HL-60 (cell line): ENCODE measurements at regions not wholly inside any gene's neighbourhood (a gene's known extent, or its start where the extent isn't known, plus 50 kb on each side); places are given as distances from the start of the nearest gene placed in this dataset.

Source experiments
- DNase-seq, 2 experiments: peaks; one replicate each; pipeline ENCODE4 v3.0.0-alpha.2; 2010 to 2020; ENCODE audit warnings: low read depth in 1 of 2, low spot score in 1 of 2
- H3K27ac ChIP-seq: fragments of 250-450 bp; sonication (Bioruptor Pico); replicated peaks from 2 replicates; pipeline ENCODE4 v1.5.1; 2020; ENCODE audit warnings: mild to moderate bottlenecking, moderate library complexity
- H3K27me3 ChIP-seq: fragments of 250-450 bp; sonication (Bioruptor Pico); 2 replicates; pipeline ENCODE4 v1.5.1; 2021; ENCODE audit warnings: mild to moderate bottlenecking, moderate library complexity; ENCODE audit not compliant: insufficient read depth, poor library complexity, severe bottlenecking
- H3K4me3 ChIP-seq: replicated peaks from 2 replicates; pipeline ENCODE4 v1.5.1; 2011; ENCODE audit warnings: mild to moderate bottlenecking, control low read depth, low read length; ENCODE audit not compliant: insufficient read depth
- CTCF ChIP-seq: IDR thresholded peaks from one replicate; pipeline ENCODE4 v1.5.1; 2011; ENCODE audit warnings: low read length, control low read depth, inconsistent platforms; ENCODE audit not compliant: insufficient read depth
- GABPA ChIP-seq: IDR thresholded peaks from 2 replicates; pipeline ENCODE4 v1.6.1; 2012; ENCODE audit warnings: low read depth
- POLR2AphosphoS5 ChIP-seq: IDR thresholded peaks from 2 replicates; pipeline ENCODE4 v1.6.1; 2012; ENCODE audit warnings: low read depth
- REST ChIP-seq: IDR thresholded peaks from 2 replicates; pipeline ENCODE4 v1.6.1; 2012; ENCODE audit warnings: low read depth; ENCODE audit not compliant: insufficient replicate concordance
- SPI1 ChIP-seq: IDR thresholded peaks from 2 replicates; pipeline ENCODE4 v1.6.1; 2012; ENCODE audit warnings: low read depth, mild to moderate bottlenecking, borderline replicate concordance

GRCh38 chr9:20065796-20066700 is 277.2 kb upstream of the SLC24A2 start:
- no peak overlapping the region for H3K27ac ChIP-seq
- no peak for TF ChIP-seq CTCF
- no peak for TF ChIP-seq SPI1
- no peak for TF ChIP-seq REST
- TF ChIP-seq GABPA: no peak
- TF ChIP-seq POLR2AphosphoS5: no peak
- no peaks in the 10 kb centered on the region for H3K27me3 ChIP-seq
- no peak overlapping the region for H3K4me3 ChIP-seq
- no peak for DNase-seq

GRCh38 chr9:20065046-20065445 is 276.2 kb upstream of the SLC24A2 start:
- no peak for TF ChIP-seq REST
- no peak for TF ChIP-seq SPI1
- TF ChIP-seq POLR2AphosphoS5: no peak
- TF ChIP-seq GABPA: no peak
- TF ChIP-seq CTCF: no peak
- DNase-seq: no peak
- H3K4me3 ChIP-seq: no peak overlapping the region
- H3K27ac ChIP-seq: no peak overlapping the region
- H3K27me3 ChIP-seq: no peaks in the 10 kb centered on the region

GRCh38 chr9:20054734-20055133 is 265.9 kb upstream of the SLC24A2 start:
- Histone ChIP-seq H3K27me3 (no peaks in the 10 kb centered on the region), H3K27ac (no peak overlapping the region), H3K4me3 (no peak overlapping the region)
- TF ChIP-seq POLR2AphosphoS5: no peak
- TF ChIP-seq CTCF: no peak
- no peak for TF ChIP-seq GABPA
- DNase-seq: no peak

GRCh38 chr9:20048985-20049384 is 260.1 kb upstream of the SLC24A2 start:
- no peak for DNase-seq
- TF ChIP-seq POLR2AphosphoS5 (no peak), SPI1 (no peak), REST (no peak), CTCF (no peak), GABPA (no peak)
- no peak overlapping the region for H3K4me3 ChIP-seq
- H3K27me3 ChIP-seq: no peaks in the 10 kb centered on the region
- H3K27ac ChIP-seq: no peak overlapping the region
